Right atrium auricular region (tissue), 2 donors: ENCODE measurements at regions not wholly inside any gene's neighbourhood (a gene's known extent, or its start where the extent isn't known, plus 50 kb on each side); places are given as distances from the start of the nearest gene placed in this dataset.

Experiments
- DNase-seq: peaks from one replicate; pipeline ENCODE4 v3.0.0-alpha.2; 2019; ENCODE audit warnings: low spot score
- H3K27ac ChIP-seq, 2 donors: fragments of 200-600 bp; sonication (generic); 1 replicate in 1 of 2; 2 replicates in 1 of 2; pipeline ENCODE4 v1.5.1; 2016 to 2019
- H3K27me3 ChIP-seq, 2 donors: fragments of 200-600 bp; sonication (generic); one replicate each; pipeline versions ENCODE4 v1.5.1 to v1.6.0; 2017 to 2019
- H3K36me3 ChIP-seq: fragments of 200-600 bp; sonication (generic); one replicate; pipeline ENCODE4 v1.5.1; 2016
- H3K4me1 ChIP-seq, 2 donors: fragments of 200-600 bp; sonication (generic); one replicate each; pipeline versions ENCODE4 v1.5.1 to v1.6.0; 2017 to 2019
- H3K4me3 ChIP-seq, 2 donors: fragments of 200-600 bp; sonication (generic); 1 replicate in 1 of 2; 2 replicates in 1 of 2; pipeline ENCODE4 v1.5.1; 2017 to 2019; ENCODE audit warnings: mild to moderate bottlenecking in 1 of 2, moderate library complexity in 1 of 2
- H3K9me3 ChIP-seq, 2 donors: fragments of 200-600 bp; sonication (generic); one replicate each; pipeline ENCODE4 v1.5.1; 2019
- CTCF ChIP-seq, 2 donors: fragments of 200-600 bp; sonication (generic); IDR thresholded peaks; one replicate each; pipeline ENCODE4 v1.5.1; 2019; ENCODE audit warnings: antibody characterized with exemption in 2 of 2

- no peak for DNase-seq
- Histone ChIP-seq H3K4me3 (no peak overlapping the region), H3K27me3 (no peaks in the 10 kb centered on the region), H3K4me1 (no peaks in the 10 kb centered on the region), H3K36me3 (no peaks in the 10 kb centered on the region), H3K27ac (no peak overlapping the region), H3K9me3 (no peaks in the 10 kb centered on the region)
- TF ChIP-seq CTCF (IDR thresholded peaks at IDR 0.05), result no peak
These were observed 228.0 kb upstream of the DEFB112 start for GRCh38 chr6:50277774-50278173.

GRCh38 chr6:50278663-50279062 is 228.9 kb upstream of the DEFB112 start:
- Histone ChIP-seq H3K9me3 (no peaks in the 10 kb centered on the region), H3K27ac (no peak overlapping the region), H3K27me3 (no peaks in the 10 kb centered on the region), H3K4me3 (no peak overlapping the region), H3K36me3 (no peaks in the 10 kb centered on the region), H3K4me1 (no peaks in the 10 kb centered on the region)
- no peak for TF ChIP-seq CTCF (IDR thresholded peaks at IDR 0.05)
- DNase-seq, result no peak

- no peaks in the 10 kb centered on the region for H3K36me3 ChIP-seq
- no peaks in the 10 kb centered on the region for H3K27me3 ChIP-seq
- no peaks in the 10 kb centered on the region for H3K4me1 ChIP-seq
- no peak for DNase-seq
- H3K27ac ChIP-seq, result no peak overlapping the region
- no peaks in the 10 kb centered on the region for H3K9me3 ChIP-seq
- no peak overlapping the region for H3K4me3 ChIP-seq
- TF ChIP-seq CTCF (IDR thresholded peaks at IDR 0.05), result no peak
These were observed 236.0 kb upstream of the DEFB112 start for GRCh38 chr6:50285735-50286134.

GRCh38 chr6:50288241-50288640 is 238.5 kb upstream of the DEFB112 start:
- H3K27ac ChIP-seq, result no peak overlapping the region
- H3K4me1 ChIP-seq, result no peaks in the 10 kb centered on the region
- DNase-seq, result no peak
- H3K27me3 ChIP-seq, result no peaks in the 10 kb centered on the region
- no peak overlapping the region for H3K4me3 ChIP-seq
- TF ChIP-seq CTCF (IDR thresholded peaks at IDR 0.05), result no peak
- no peaks in the 10 kb centered on the region for H3K36me3 ChIP-seq
- H3K9me3 ChIP-seq, result no peaks in the 10 kb centered on the region

- Histone ChIP-seq H3K9me3 (no peaks in the 10 kb centered on the region), H3K27ac (no peak overlapping the region), H3K36me3 (no peaks in the 10 kb centered on the region), H3K4me1 (no peaks in the 10 kb centered on the region), H3K27me3 (no peaks in the 10 kb centered on the region), H3K4me3 (no peak overlapping the region)
- TF ChIP-seq CTCF (IDR thresholded peaks at IDR 0.05), result no peak
- DNase-seq, result no peak
These were observed 239.2 kb upstream of the DEFB112 start for GRCh38 chr6:50288881-50289280.

GRCh38 chr6:50289366-50289765 is 239.6 kb upstream of the DEFB112 start:
- no peaks in the 10 kb centered on the region for H3K9me3 ChIP-seq
- no peaks in the 10 kb centered on the region for H3K36me3 ChIP-seq
- H3K27ac ChIP-seq, result no peak overlapping the region
- no peaks in the 10 kb centered on the region for H3K27me3 ChIP-seq
- no peak for TF ChIP-seq CTCF (IDR thresholded peaks at IDR 0.05)
- H3K4me3 ChIP-seq, result no peak overlapping the region
- no peak for DNase-seq
- no peaks in the 10 kb centered on the region for H3K4me1 ChIP-seq
